KOPT-K1 (cell line): ENCODE measurements at regions not wholly inside any gene's neighbourhood (a gene's known extent, or its start where the extent isn't known, plus 50 kb on each side); places are given as distances from the start of the nearest gene placed in this dataset.
"Not testable (repeated sequence)": the region's sequence is repeated elsewhere in the genome, so short reads cannot be mapped to it uniquely, and the experiment has no call there.

Source experiments
- H3K27ac ChIP-seq: fragments of 200-600 bp; sonication (generic); 2 replicates; pipeline ENCODE4 v1.5.1; 2016; ENCODE audit warnings: antibody characterized with exemption, mild to moderate bottlenecking, low read depth, low read length; ENCODE audit not compliant: poor library complexity, severe bottlenecking
- H3K36me3 ChIP-seq: fragments of 200-600 bp; sonication (generic); 2 replicates; pipeline ENCODE4 v1.5.1; 2017; ENCODE audit warnings: antibody characterized with exemption, mild to moderate bottlenecking, low read length, moderate library complexity; ENCODE audit not compliant: insufficient read depth
- H3K9me3 ChIP-seq: fragments of 200-600 bp; sonication (generic); 2 replicates; pipeline ENCODE4 v1.5.1; 2017; ENCODE audit warnings: antibody characterized with exemption, low read length, mild to moderate bottlenecking; ENCODE audit not compliant: insufficient read depth, poor library complexity, severe bottlenecking

DNA sequence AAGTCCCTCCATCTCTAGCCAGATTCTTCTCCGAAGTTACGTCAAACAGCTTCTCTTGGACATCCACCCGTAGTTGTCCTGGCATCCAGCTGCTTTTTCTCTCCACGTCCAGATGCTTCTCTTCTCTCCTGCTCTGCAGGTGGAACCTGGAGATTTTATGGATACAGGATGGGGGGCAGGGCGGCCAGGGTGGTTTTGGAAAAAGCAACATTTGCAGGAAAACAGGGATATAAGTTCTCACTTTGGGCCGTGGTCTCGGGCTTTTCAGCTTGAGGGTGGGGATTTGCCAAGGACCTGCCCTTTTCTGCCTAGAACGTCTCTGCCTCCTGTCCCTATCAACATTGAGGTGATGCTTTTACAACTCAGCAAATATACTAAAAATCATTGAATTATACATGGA lies 1941.6 kb upstream of the C9orf72 start:
- no peak overlapping the region for H3K27ac ChIP-seq
- no peaks in the 10 kb centered on the region for H3K36me3 ChIP-seq
- H3K9me3 ChIP-seq = no peaks in the 10 kb centered on the region

DNA sequence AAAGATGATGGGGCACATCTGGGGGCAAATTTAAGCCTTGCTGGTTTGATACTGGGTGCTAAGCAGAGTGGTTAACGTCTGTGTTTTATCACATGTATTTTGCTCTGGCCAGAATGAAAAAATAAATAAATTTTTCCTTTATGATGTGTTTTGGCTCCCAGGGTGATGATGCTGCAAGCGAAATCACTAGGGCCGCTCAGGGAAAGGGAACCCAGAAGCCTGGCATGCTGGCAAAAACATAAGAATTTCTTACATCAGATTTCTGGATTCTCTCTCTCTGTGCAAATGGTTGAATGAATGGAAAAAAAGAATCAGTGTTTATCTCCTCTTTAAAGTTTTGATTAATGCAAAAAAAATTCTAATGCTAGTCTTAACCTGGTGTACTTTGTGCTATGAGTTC lies 1975.2 kb upstream of the C9orf72 start:
- Histone ChIP-seq H3K27ac (no peak overlapping the region), H3K9me3 (no peaks in the 10 kb centered on the region), H3K36me3 (no peaks in the 10 kb centered on the region)

DNA sequence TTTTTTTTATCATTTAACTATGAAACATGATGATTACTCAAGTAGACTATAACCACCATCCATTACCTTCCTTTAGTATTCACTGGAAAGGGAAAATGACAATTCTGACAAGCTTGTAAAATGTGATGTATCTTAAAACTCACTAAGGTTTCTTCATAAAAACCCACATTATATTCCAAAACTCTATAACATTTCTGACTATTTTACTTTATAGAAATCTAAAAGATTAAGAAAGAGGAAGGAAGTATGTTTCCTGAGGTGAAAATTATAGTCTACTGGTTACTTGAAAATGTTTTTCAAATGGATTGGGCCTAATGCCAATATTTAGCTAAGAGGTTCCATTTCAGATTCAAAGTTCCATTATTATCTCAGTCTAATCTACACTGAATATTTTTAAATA lies 1982.2 kb upstream of the C9orf72 start:
- no peaks in the 10 kb centered on the region for H3K9me3 ChIP-seq
- H3K36me3 ChIP-seq = no peaks in the 10 kb centered on the region
- no peak overlapping the region for H3K27ac ChIP-seq

DNA sequence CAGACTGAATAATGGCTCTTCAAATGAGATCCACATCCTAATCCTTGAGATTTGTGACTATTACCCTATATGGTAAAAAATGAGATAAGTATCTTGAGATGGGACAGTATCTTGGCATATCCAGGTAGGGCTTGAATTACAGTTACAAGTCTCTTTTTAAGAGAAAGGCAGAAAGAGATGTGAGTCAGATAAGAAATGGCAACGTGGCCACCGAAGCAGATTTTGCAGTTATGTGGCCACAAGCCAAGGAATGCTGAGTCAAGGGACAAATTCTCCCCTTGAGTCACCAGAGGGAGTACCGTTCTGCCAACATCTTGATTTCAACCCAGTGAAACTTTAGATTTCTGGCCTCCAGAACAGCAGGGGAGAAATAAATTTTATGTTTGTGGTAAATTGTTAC lies 1983.0 kb upstream of the C9orf72 start:
- no peaks in the 10 kb centered on the region for H3K36me3 ChIP-seq
- H3K27ac ChIP-seq = no peak overlapping the region
- no peaks in the 10 kb centered on the region for H3K9me3 ChIP-seq

DNA sequence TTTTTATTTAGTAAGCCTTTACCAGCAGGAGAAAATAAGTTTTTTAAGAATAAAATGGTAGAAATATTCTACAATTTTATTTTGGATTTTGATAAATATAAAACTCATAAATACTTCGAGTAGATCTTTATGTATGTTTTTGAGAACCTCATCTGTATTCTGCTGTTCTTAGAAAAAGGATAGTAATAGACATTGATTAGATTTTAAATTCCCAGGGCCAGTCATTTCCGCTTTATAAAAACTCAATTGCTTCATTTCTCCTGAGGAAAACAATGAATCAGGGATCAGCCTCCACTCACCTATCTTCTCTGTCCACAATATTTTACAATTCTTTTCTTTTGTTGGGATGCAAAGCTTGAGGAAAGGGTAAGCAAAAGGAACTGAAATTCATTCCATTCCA lies 1983.5 kb upstream of the C9orf72 start:
- Histone ChIP-seq H3K9me3 (no peaks in the 10 kb centered on the region), H3K27ac (no peak overlapping the region), H3K36me3 (no peaks in the 10 kb centered on the region)

DNA sequence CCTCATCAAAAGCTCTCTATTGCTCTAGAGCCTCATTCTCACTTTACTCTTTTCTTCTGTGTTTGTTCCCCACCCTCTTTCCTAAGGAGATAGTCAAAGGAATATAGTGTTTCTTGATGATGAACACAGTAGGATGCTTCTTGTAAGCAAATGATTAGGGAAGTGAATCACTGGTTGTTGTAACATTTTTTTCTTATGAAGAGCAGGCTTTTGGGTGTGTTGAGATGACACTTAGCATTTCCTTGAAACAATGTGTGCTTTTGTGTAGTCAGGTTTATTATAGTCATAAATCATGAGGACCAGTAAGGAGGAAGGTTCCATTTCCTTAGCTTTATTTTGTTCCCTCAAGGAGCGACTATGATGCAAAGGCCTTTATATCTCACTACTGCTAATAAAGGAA lies 1991.3 kb upstream of the C9orf72 start:
- no peaks in the 10 kb centered on the region for H3K9me3 ChIP-seq
- H3K36me3 ChIP-seq = no peaks in the 10 kb centered on the region
- no peak overlapping the region for H3K27ac ChIP-seq

DNA sequence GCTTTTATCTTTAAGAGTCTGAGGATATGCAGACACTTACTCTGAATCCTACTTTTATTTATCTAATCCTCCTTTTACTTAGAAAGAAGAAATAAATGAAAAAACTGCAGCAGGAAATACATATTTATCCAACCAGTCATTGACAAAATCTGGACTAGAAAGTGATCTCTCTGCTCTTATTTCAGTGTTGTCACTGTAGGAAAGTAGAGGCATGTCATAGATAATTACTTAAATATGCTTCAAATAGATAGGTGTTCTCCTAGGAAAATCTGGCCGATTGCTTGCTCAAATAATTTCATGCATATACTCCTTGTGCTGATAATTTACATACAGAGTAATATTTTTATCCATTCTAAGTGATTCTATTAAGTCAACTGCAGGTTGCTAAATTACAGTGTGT lies 2001.9 kb upstream of the C9orf72 start:
- no peaks in the 10 kb centered on the region for H3K36me3 ChIP-seq
- H3K27ac ChIP-seq = no peak overlapping the region
- H3K9me3 ChIP-seq = no peaks in the 10 kb centered on the region

DNA sequence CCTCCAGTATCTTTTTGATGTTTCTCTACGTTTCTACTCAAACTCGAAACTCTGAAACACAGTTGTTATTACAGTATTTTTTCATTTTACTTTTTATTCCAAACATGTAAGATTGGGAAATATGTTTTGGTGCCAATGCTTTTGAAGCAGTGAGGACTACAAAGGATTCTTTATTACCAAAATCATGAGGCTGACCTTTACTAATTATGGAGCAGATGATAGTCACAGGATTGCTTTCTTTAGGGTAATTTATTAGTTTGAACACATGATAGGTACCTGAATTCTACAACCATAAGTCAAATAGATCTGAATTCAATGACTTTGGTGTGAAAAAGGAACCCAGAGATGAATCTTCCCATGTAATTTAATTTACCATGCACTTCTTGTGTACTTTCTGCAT lies 2015.1 kb upstream of the C9orf72 start:
- H3K27ac ChIP-seq = no peak overlapping the region
- no peaks in the 10 kb centered on the region for H3K36me3 ChIP-seq
- H3K9me3 ChIP-seq = no peaks in the 10 kb centered on the region

DNA sequence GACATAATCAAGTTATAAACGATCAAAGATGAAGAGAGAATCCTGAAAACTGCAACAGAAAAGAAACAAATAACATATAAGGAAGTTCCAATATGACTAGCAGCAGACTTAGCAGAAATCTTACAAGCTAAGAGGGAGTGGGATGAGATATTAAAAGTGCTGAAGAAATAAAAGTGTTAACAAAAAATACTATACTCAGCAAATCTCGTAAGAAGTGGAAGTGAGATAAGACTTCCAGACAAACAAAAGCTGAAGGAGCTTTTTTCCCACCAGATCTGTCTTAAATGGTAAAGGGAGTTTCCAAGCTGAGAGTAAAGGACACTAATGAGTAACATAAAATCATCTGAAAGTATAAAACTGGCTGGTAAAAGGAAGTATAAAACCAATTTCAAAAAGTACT lies 2036.0 kb upstream of the C9orf72 start:
- Histone ChIP-seq H3K36me3 (no peaks in the 10 kb centered on the region), H3K9me3 (no peaks in the 10 kb centered on the region), H3K27ac (no peak overlapping the region)

DNA sequence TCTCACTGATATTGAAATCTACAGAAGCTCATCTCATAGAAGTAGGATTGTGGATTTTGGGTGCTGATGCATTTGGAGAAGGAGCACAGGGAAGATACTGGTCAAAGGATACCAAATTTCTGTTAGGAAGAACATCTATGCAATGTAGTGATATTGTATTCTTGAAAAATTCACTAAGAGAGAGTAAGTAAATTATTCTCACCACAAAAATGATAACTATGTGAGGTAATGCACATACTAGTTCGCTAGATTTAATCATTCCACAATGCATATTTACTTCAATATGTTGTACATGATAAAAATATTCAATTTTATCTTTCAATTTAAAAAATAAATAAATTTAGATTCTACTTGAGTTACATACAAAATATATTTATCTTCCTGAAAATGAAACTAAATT lies 2040.5 kb upstream of the C9orf72 start:
- Histone ChIP-seq H3K9me3 (no peaks in the 10 kb centered on the region), H3K36me3 (no peaks in the 10 kb centered on the region), H3K27ac (no peak overlapping the region)

DNA sequence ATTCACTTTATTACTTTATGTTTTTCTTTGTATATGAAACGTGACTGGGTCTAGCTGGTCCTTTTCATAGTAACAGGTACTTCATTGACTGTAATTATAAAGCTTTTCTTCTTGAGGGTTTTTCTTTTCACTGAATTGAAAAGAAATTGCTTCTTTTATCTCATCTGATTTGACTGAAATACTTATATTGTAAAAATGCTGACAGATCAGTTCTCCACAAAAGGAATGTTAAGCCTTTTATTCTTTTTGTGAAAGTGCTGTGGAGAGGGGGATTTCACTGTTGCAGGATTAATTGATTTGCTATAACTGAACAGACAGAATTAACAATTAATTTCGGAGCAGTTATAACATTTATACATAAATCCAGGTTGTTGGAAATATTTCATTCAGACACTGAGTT lies 2043.6 kb upstream of the C9orf72 start:
- Histone ChIP-seq H3K27ac (no peak overlapping the region), H3K9me3 (no peaks in the 10 kb centered on the region), H3K36me3 (no peaks in the 10 kb centered on the region)

DNA sequence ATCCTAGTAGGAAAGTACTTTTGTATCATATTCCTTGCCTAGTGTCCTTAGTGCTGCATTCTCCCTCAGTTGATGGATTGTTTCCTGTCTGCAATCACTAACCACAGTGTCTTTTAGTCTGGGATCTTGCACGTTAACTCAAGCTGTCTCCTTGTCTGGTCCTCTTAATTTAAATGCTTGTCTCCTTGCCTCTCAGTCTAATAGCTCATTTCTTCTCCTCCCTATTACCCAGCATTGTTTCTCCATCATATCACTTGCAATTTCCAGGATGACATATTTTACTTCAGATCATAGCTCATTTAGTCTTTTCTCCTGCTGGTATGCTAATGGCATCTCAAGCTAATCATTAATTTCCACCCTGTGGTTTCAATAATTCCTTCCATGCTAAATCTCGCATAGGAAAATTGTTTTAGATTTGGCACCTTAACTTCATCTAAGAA lies 2052.0 kb upstream of the C9orf72 start:
- Histone ChIP-seq H3K27ac (no peak overlapping the region), H3K9me3 (no peaks in the 10 kb centered on the region), H3K36me3 (no peaks in the 10 kb centered on the region)

DNA sequence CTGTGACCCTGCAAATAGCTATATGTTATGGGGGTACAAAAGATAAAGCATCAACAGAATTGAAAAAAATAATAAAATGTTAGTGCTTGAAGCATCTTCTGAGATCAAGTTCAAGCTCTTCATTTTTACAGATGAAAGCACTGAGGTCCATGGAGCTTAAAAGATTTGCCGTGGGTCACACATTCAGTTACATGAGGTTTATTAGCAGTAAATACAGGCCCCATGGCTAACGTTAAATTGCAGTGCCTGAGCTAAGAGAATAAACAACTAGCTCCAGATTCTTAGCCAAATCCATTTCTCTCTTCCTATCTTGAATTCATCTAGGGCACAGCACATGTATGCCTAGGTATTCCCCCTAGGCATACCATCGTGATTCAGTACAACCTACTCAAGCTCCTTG lies 2052.7 kb upstream of the C9orf72 start:
- Histone ChIP-seq H3K36me3 (no peaks in the 10 kb centered on the region), H3K9me3 (no peaks in the 10 kb centered on the region), H3K27ac (no peak overlapping the region)

DNA sequence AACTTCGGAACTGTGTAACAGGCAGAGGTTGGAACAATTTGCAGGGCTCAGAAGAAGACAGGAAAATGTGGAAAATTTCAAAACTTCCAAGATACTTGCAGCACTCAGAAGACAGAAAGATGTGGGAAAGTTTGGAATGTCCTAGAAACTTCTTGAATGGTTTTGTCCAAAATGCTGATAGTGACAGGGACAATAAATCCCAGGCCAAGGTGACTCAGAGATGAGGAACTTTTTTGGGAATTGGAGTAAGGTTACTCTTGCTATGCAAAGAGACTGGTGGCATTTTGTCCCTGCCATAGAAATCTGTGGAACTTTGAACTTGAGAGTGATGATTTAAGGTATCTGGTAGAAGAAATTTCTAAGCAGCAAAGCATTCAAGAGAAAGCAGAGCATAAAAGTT lies 2055.6 kb upstream of the C9orf72 start:
- H3K27ac ChIP-seq, H3K9me3 ChIP-seq, H3K36me3 ChIP-seq: not testable (repeated sequence)

DNA sequence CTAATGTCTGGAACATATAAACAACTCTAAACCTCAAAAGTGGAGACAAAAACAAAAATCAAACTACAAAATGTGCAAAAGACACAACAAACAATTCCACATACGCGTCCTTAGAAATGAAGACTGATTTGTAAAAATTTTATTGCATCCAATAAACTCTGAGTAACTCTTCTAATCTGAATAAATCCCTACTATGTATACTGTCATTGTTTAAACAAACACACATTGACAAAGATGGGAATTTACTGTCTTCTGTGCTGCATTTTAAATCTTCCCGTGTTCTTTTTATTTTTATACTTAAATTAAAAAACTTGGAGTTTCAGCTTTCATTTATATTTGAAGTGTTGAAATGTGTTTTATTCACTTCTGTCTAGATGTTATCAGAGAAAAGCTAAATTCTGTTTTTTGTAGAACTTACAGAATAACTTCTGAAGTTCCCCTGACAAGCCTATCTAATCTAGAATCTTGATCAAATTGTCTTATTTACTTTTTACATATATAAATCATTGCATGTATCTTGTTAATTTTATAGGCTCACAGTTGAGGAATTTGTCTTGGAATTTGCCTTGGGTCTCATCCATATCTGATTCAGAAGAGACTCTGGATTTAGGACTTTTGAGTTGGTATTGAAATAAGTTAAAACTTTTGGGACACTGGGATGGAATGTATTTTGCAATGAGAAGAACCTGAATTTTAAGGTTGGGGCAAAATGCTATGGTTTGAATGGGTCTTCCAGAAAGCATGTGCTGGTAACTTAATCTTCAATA lies 2064.4 kb upstream of the C9orf72 start:
- no peaks in the 10 kb centered on the region for H3K36me3 ChIP-seq
- H3K9me3 ChIP-seq = no peaks in the 10 kb centered on the region
- H3K27ac ChIP-seq = no peak overlapping the region

DNA sequence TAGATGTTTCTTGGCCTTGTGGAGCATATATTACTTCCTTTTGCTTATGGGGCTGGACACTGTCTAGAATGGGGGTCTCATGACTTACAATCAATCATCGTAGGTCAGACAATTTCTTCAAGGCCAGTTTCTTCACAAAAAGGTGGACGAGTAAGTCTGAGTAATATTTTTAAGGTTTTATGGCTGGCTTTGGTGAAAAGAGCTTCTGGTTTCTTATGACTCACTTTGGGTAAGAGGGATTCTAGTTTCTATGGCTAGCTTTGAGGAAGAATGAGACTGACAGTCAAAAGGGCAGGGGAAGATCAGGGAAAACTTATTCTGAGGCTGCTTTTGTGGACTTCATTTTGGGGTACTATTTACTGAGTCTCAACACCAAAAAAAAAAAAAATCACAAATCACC lies 2067.2 kb upstream of the C9orf72 start:
- Histone ChIP-seq H3K27ac (no peak overlapping the region), H3K9me3 (no peaks in the 10 kb centered on the region), H3K36me3 (no peaks in the 10 kb centered on the region)
